LNCaP clone FGC (cell line): ENCODE measurements at regions not wholly inside any gene's neighbourhood (a gene's known extent, or its start where the extent isn't known, plus 50 kb on each side); places are given as distances from the start of the nearest gene placed in this dataset.

Experiments used
- DNase-seq: peaks from one replicate; pipeline ENCODE4 v3.0.0-alpha.2; 2011; ENCODE audit warnings: low read depth
- H3K4me3 ChIP-seq: 2 replicates; pipeline ENCODE4 v1.5.1; 2011; ENCODE audit warnings: mild to moderate bottlenecking, low read depth, low read length, control low read depth
- CTCF ChIP-seq: IDR thresholded peaks from 2 replicates; pipeline ENCODE4 v1.5.1; 2012; ENCODE audit warnings: mild to moderate bottlenecking; ENCODE audit not compliant: control insufficient read depth, insufficient read depth; ENCODE audit errors: extremely low read depth

GRCh38 chr22:27311698-27312550 is 489.6 kb downstream of the MN1 start:
- no peak for TF ChIP-seq CTCF
- DNase-seq: no peak
- H3K4me3 ChIP-seq: no peak overlapping the region

- no peak overlapping the region for H3K4me3 ChIP-seq
- DNase-seq: no peak
- no peak for TF ChIP-seq CTCF
Measured at GRCh38 chr22:27312565-27312964, 489.0 kb downstream of the MN1 start.

GRCh38 chr22:27312966-27313855 is 488.3 kb downstream of the MN1 start:
- no peak for DNase-seq
- TF ChIP-seq CTCF: no peak
- no peak overlapping the region for H3K4me3 ChIP-seq

GRCh38 chr22:27314276-27314807 is 487.2 kb downstream of the MN1 start:
- no peak overlapping the region for H3K4me3 ChIP-seq
- no peak for DNase-seq
- TF ChIP-seq CTCF: no peak

- TF ChIP-seq CTCF: no peak
- DNase-seq: no peak
- H3K4me3 ChIP-seq: no peak overlapping the region
Measured at GRCh38 chr22:27315833-27316232, 485.7 kb downstream of the MN1 start.

GRCh38 chr22:27317096-27317495 is 484.5 kb downstream of the MN1 start:
- no peak overlapping the region for H3K4me3 ChIP-seq
- no peak for TF ChIP-seq CTCF
- no peak for DNase-seq
